Neuronal stem cell (in vitro differentiated cells): ENCODE measurements at regions not wholly inside any gene's neighbourhood (a gene's known extent, or its start where the extent isn't known, plus 50 kb on each side); places are given as distances from the start of the nearest gene placed in this dataset.

Source experiments
- DNase-seq: peaks from one replicate; pipeline ENCODE4 v3.0.0-alpha.2; 2013; ENCODE audit warnings: low spot score
- H2AFZ ChIP-seq: one replicate; pipeline ENCODE4 v1.6.1; 2013; ENCODE audit warnings: mild to moderate bottlenecking, low read length, inconsistent platforms
- H2AK5ac ChIP-seq: 2 replicates; pipeline ENCODE4 v1.6.1; 2013; ENCODE audit warnings: low read depth, mild to moderate bottlenecking, inconsistent platforms, low read length, moderate library complexity, mixed read lengths
- H2BK120ac ChIP-seq: 2 replicates; pipeline ENCODE4 v1.6.1; 2013; ENCODE audit warnings: low read depth, mild to moderate bottlenecking, inconsistent platforms, low read length, moderate library complexity, mixed read lengths
- H2BK12ac ChIP-seq: one replicate; pipeline ENCODE4 v1.6.1; 2013; ENCODE audit warnings: low read length, inconsistent platforms
- H2BK15ac ChIP-seq: 2 replicates; pipeline ENCODE4 v1.6.1; 2013; ENCODE audit warnings: mild to moderate bottlenecking, low read length, inconsistent platforms, mixed read lengths
- H2BK5ac ChIP-seq: one replicate; pipeline ENCODE4 v1.6.1; 2013; ENCODE audit warnings: inconsistent platforms, mild to moderate bottlenecking, low read length, moderate library complexity
- H3K14ac ChIP-seq: one replicate; pipeline ENCODE4 v1.6.1; 2013; ENCODE audit warnings: low read length, inconsistent platforms
- H3K18ac ChIP-seq: 2 replicates; pipeline ENCODE4 v1.6.1; 2013; ENCODE audit warnings: low read length, inconsistent platforms
- H3K23ac ChIP-seq: 2 replicates; pipeline ENCODE4 v1.6.1; 2013; ENCODE audit warnings: low read depth, mild to moderate bottlenecking, mixed read lengths, low read length, inconsistent platforms; ENCODE audit not compliant: poor library complexity
- H3K27ac ChIP-seq: replicated peaks from 3 replicates; pipeline ENCODE4 v1.5.1; 2013; ENCODE audit warnings: low read length, inconsistent platforms
- H3K27me3 ChIP-seq, 3 experiments: 2 replicates each; pipeline ENCODE4 v1.6.1; 2013; ENCODE audit warnings: low read length in 3 of 3, mild to moderate bottlenecking in 2 of 3, inconsistent platforms in 1 of 3, low read depth in 1 of 3, mixed read lengths in 1 of 3, moderate library complexity in 1 of 3; ENCODE audit not compliant: control insufficient read depth in 3 of 3, insufficient read depth in 3 of 3
- H3K36me3 ChIP-seq, 2 donors: replicated peaks in 1 of 2; 2 replicates each; pipeline ENCODE4 v1.6.1; 2013; ENCODE audit warnings: low read length in 2 of 2; ENCODE audit not compliant: control insufficient read depth in 2 of 2, insufficient read depth in 2 of 2
- H3K4ac ChIP-seq: 2 replicates; pipeline ENCODE4 v1.6.1; 2013; ENCODE audit warnings: inconsistent platforms, mild to moderate bottlenecking, low read length, moderate library complexity
- H3K4me1 ChIP-seq, 2 donors: 1 replicate in 1 of 2; 2 replicates in 1 of 2; pipeline ENCODE4 v1.6.1; 2013; ENCODE audit warnings: low read length in 2 of 2, low read depth in 1 of 2; ENCODE audit not compliant: control insufficient read depth in 2 of 2, insufficient read depth in 1 of 2
- H3K4me2 ChIP-seq: one replicate; pipeline ENCODE4 v1.6.1; 2013; ENCODE audit warnings: mild to moderate bottlenecking, low read length, inconsistent platforms; ENCODE audit not compliant: insufficient read depth, poor library complexity, severe bottlenecking
- H3K4me3 ChIP-seq, 2 donors: 2 replicates each; pipeline ENCODE4 v1.5.1; 2013; ENCODE audit warnings: low read length in 2 of 2, mild to moderate bottlenecking in 2 of 2, inconsistent platforms in 1 of 2, moderate library complexity in 1 of 2
- H3K79me1 ChIP-seq: one replicate; pipeline ENCODE4 v1.6.1; 2013; ENCODE audit warnings: low read depth, mild to moderate bottlenecking, inconsistent platforms, low read length, moderate library complexity
- H3K9ac ChIP-seq: one replicate; pipeline ENCODE4 v1.6.1; 2013; ENCODE audit warnings: mild to moderate bottlenecking, low read depth, low read length, inconsistent platforms; ENCODE audit not compliant: poor library complexity
- H3K9me3 ChIP-seq, 2 donors: replicated peaks in 1 of 2; 2 replicates each; pipeline versions ENCODE3 to v1.6.1; 2013; ENCODE audit warnings: low read length in 2 of 2, mild to moderate bottlenecking in 2 of 2, inconsistent platforms in 1 of 2, low read depth in 1 of 2, mixed read lengths in 1 of 2, moderate library complexity in 1 of 2; ENCODE audit not compliant: control insufficient read depth in 2 of 2, insufficient read depth in 1 of 2
- H4K8ac ChIP-seq: one replicate; pipeline ENCODE4 v1.6.1; 2013; ENCODE audit warnings: low read depth, mild to moderate bottlenecking, inconsistent platforms, low read length, moderate library complexity
- H4K91ac ChIP-seq: one replicate; pipeline ENCODE4 v1.6.1; 2013; ENCODE audit warnings: low read length, low read depth, mild to moderate bottlenecking, inconsistent platforms; ENCODE audit not compliant: poor library complexity
- WGBS, 2 donors: extraction: QIAGEN DNeasy Blood & Tissue Kit; methylation state at CpG; one replicate each; pipeline ENCODE4 v1.1.7; 2013; ENCODE audit warnings: missing lambda C conversion rate in 2 of 2, mixed read lengths in 1 of 2; ENCODE audit not compliant: insufficient read length in 2 of 2, insufficient replicate concordance in 1 of 2; ENCODE audit errors: extremely low coverage in 2 of 2; 5-methylcytosine and 5-hydroxymethylcytosine counted together

- no peaks in the 10 kb centered on the region for H3K79me1 ChIP-seq
- no peak overlapping the region for H3K4me2 ChIP-seq
- H3K4me3 ChIP-seq: no peak overlapping the region
- no peak overlapping the region for H4K8ac ChIP-seq
- no peak overlapping the region for H2AK5ac ChIP-seq
- WGBS, 2 donors: no CpG with 5 or more reads among the region's 1 CpG
- no peak overlapping the region for H3K4ac ChIP-seq
- no peaks in the 10 kb centered on the region for H3K36me3 ChIP-seq
- no peak overlapping the region for H2BK15ac ChIP-seq
- no peak overlapping the region for H2BK12ac ChIP-seq
- H3K27me3 ChIP-seq: no peaks in the 10 kb centered on the region
- H2BK5ac ChIP-seq: no peak overlapping the region
- H3K9me3 ChIP-seq: no peaks in the 10 kb centered on the region
- H3K9ac ChIP-seq: no peak overlapping the region
- no peak overlapping the region for H2BK120ac ChIP-seq
- H2AFZ ChIP-seq: no peak overlapping the region
- no peak overlapping the region for H3K27ac ChIP-seq
- no peak overlapping the region for H3K23ac ChIP-seq
- no peaks in the 10 kb centered on the region for H3K4me1 ChIP-seq
- no peak overlapping the region for H3K14ac ChIP-seq
- H3K18ac ChIP-seq: no peak overlapping the region
- no peak overlapping the region for H4K91ac ChIP-seq
- no peak for DNase-seq
These were observed 56.0 kb upstream of the RELL1 start for GRCh38 chr4:37742149-37742548.

- Histone ChIP-seq H4K91ac (no peak overlapping the region), H3K4me2 (no peak overlapping the region), H3K4ac (no peak overlapping the region), H3K9ac (no peak overlapping the region), H3K79me1 (no peaks in the 10 kb centered on the region), H2BK120ac (no peak overlapping the region), H3K4me3 (no peak overlapping the region), H2BK5ac (no peak overlapping the region), H3K23ac (no peak overlapping the region), H3K36me3 (no peaks in the 10 kb centered on the region), H3K18ac (no peak overlapping the region), H3K27ac (no peak overlapping the region), H3K14ac (no peak overlapping the region), H2AK5ac (no peak overlapping the region), H3K4me1 (no peaks in the 10 kb centered on the region), H4K8ac (no peak overlapping the region), H2BK12ac (no peak overlapping the region), H2AFZ (no peak overlapping the region), H3K9me3 (no peaks in the 10 kb centered on the region), H3K27me3 (no peaks in the 10 kb centered on the region), H2BK15ac (no peak overlapping the region)
- DNase-seq: no peak
- WGBS, 2 donors: no CpG with 5 or more reads among the region's 4 CpGs
These were observed 55.4 kb upstream of the RELL1 start for GRCh38 chr4:37741564-37741963.

DNA sequence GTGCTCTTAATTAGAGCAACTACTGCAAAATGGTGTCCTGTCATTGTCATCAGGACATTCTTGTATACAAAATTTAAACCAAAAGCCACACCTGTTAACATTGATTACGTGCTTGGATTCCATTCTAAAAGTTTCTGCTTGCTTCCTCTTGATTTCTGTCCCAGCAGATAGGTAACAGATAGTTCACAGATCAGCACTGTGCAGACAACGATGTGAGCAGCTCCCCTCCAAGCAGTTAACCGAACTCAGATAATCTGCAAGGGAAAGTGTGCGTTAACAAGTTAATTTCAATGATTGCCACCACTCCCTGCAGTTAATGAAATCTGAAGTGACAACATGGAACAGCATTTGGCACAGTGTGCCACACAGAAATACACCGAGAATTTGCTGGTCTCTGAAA is 54.4 kb upstream of the RELL1 start:
- H2BK15ac ChIP-seq: no peak overlapping the region
- H2AFZ ChIP-seq: no peak overlapping the region
- H3K4ac ChIP-seq: no peak overlapping the region
- no peak overlapping the region for H3K27ac ChIP-seq
- no peak overlapping the region for H2BK12ac ChIP-seq
- H3K27me3 ChIP-seq: no peaks in the 10 kb centered on the region
- no peak overlapping the region for H2AK5ac ChIP-seq
- no peak overlapping the region for H4K8ac ChIP-seq
- DNase-seq: no peak
- no peak overlapping the region for H2BK5ac ChIP-seq
- no peaks in the 10 kb centered on the region for H3K9me3 ChIP-seq
- H3K4me3 ChIP-seq: no peak overlapping the region
- H4K91ac ChIP-seq: no peak overlapping the region
- no peaks in the 10 kb centered on the region for H3K4me1 ChIP-seq
- no CpG with 5 or more reads among the region's 5 CpGs for WGBS, 2 donors
- H3K14ac ChIP-seq: no peak overlapping the region
- no peak overlapping the region for H3K4me2 ChIP-seq
- H3K9ac ChIP-seq: no peak overlapping the region
- H3K36me3 ChIP-seq: no peaks in the 10 kb centered on the region
- H3K18ac ChIP-seq: no peak overlapping the region
- H3K79me1 ChIP-seq: no peaks in the 10 kb centered on the region
- no peak overlapping the region for H2BK120ac ChIP-seq
- H3K23ac ChIP-seq: no peak overlapping the region

GRCh38 chr4:37737466-37737865 is 51.3 kb upstream of the RELL1 start:
- Histone ChIP-seq H2AK5ac (no peak overlapping the region), H3K36me3 (no peaks in the 10 kb centered on the region), H3K23ac (no peak overlapping the region), H3K9ac (no peak overlapping the region), H3K4me3 (no peak overlapping the region), H3K4ac (no peak overlapping the region), H2BK15ac (no peak overlapping the region), H4K91ac (no peak overlapping the region), H3K4me1 (no peaks in the 10 kb centered on the region), H3K14ac (no peak overlapping the region), H4K8ac (peak overlapping the region; percentile 65), H3K4me2 (no peak overlapping the region), H2BK5ac (no peak overlapping the region), H2BK12ac (no peak overlapping the region), H3K27ac (no peak overlapping the region), H3K18ac (no peak overlapping the region), H2BK120ac (no peak overlapping the region), H2AFZ (no peak overlapping the region), H3K79me1 (no peaks in the 10 kb centered on the region), H3K27me3 (no peaks in the 10 kb centered on the region), H3K9me3 (no peaks in the 10 kb centered on the region)
- no CpG with 5 or more reads among the region's 4 CpGs for WGBS, 2 donors
- no peak for DNase-seq
